ENCODE measurements at regions not wholly inside any gene's neighbourhood (a gene's known extent, or its start where the extent isn't known, plus 50 kb on each side); places are given as distances from the start of the nearest gene placed in this dataset.

DNA sequence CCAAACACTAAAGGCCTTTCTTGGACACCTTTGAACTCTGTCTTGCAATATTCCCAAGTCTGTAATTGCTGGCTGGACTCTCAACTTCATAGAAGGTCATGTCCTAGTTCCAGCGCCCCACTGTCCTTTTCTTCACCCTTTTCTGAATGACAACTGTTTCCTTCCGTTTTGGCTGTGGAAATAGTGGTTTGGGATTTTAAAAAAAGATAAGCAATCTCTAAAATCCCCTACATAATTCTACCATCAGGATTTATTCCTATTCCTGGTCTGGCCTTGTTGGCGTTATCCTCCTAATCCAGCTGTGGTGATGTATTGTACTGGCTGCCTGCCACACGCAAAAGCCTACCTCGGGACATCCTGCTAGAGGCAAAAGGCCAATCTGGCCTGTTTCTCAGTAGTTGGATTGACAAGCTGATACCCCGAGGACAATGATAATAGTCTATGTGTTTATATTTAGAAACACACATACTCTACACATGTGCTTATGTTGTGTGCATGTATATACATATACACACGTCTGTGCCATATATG lies 440.3 kb upstream of the DPH6 start:
- no peak overlapping the region for H3K56ac ChIP-seq (ENCODE audit: insufficient read length, low read depth, low read length)
- H2BK120ac ChIP-seq (ENCODE audit: low read depth, low read length, poor library complexity, severe bottlenecking), result no peak overlapping the region
- H3K79me1 ChIP-seq (ENCODE audit: insufficient read depth, low read depth, low read length, poor library complexity, severe bottlenecking), result no peaks in the 10 kb centered on the region
- H3K23me2 ChIP-seq (ENCODE audit: insufficient read length, low read depth, low read length, poor library complexity, severe bottlenecking), result no peaks in the 10 kb centered on the region
- no peaks in the 10 kb centered on the region for H3K27me3 Mint-ChIP-seq (ENCODE audit: low read depth)
- H3K4me1 ChIP-seq (ENCODE audit: insufficient read depth, low read length), result no peaks in the 10 kb centered on the region
- no peak overlapping the region for H3K27ac Mint-ChIP-seq
- H4K20me1 ChIP-seq (ENCODE audit: control insufficient read depth, insufficient read depth, insufficient read length), result no peaks in the 10 kb centered on the region
- H2BK20ac ChIP-seq (ENCODE audit: low read depth, low read length, poor library complexity, severe bottlenecking), result no peak overlapping the region
- H3K14ac ChIP-seq (ENCODE audit: insufficient read depth, low read length), result no peak overlapping the region
- no peak overlapping the region for H3K27ac ChIP-seq (ENCODE audit: insufficient read length, low read depth, low read length)
- no peaks in the 10 kb centered on the region; a peak in 1 of 4 replicates for H3K4me1 Mint-ChIP-seq
- H3K9me3 ChIP-seq (ENCODE audit: control insufficient read depth, low read depth, low read length), result no peaks in the 10 kb centered on the region
- no peak overlapping the region for H2AFZ ChIP-seq (ENCODE audit: low read length)
- no peak overlapping the region for H2BK12ac ChIP-seq (ENCODE audit: insufficient read length, low read depth, low read length)
- H3K23ac ChIP-seq (ENCODE audit: insufficient read length, low read depth, low read length), result no peak overlapping the region
- no peak overlapping the region for H3T11ph ChIP-seq (ENCODE audit: low read length)
- no peak overlapping the region for H4K5ac ChIP-seq (ENCODE audit: insufficient read length, low read depth, low read length)
- no peak overlapping the region for H2AK5ac ChIP-seq (ENCODE audit: insufficient read length, low read length)
- WGBS (ENCODE audit: extremely low coverage, insufficient read length, low lambda C conversion rate), result no CpG with 5 or more reads among the region's 7 CpGs
- no peak overlapping the region for H2BK15ac ChIP-seq (ENCODE audit: low read depth, low read length)
- no peak for DNase-seq
- H3K18ac ChIP-seq (ENCODE audit: insufficient read length, low read depth, low read length), result no peak overlapping the region
- H3K9me3 Mint-ChIP-seq, result no peaks in the 10 kb centered on the region
- H3K27me3 ChIP-seq (ENCODE audit: insufficient read depth, low read length), result no peaks in the 10 kb centered on the region
- no peak overlapping the region for H4K8ac ChIP-seq (replicated peaks; ENCODE audit: insufficient read length, low read depth, low read length)
- H3K79me2 ChIP-seq (ENCODE audit: insufficient read depth, low read length), result no peaks in the 10 kb centered on the region
- no peak overlapping the region for H3K4me2 ChIP-seq (ENCODE audit: insufficient read depth, insufficient read length, low read length)
- TF ChIP-seq, protein P1, sequence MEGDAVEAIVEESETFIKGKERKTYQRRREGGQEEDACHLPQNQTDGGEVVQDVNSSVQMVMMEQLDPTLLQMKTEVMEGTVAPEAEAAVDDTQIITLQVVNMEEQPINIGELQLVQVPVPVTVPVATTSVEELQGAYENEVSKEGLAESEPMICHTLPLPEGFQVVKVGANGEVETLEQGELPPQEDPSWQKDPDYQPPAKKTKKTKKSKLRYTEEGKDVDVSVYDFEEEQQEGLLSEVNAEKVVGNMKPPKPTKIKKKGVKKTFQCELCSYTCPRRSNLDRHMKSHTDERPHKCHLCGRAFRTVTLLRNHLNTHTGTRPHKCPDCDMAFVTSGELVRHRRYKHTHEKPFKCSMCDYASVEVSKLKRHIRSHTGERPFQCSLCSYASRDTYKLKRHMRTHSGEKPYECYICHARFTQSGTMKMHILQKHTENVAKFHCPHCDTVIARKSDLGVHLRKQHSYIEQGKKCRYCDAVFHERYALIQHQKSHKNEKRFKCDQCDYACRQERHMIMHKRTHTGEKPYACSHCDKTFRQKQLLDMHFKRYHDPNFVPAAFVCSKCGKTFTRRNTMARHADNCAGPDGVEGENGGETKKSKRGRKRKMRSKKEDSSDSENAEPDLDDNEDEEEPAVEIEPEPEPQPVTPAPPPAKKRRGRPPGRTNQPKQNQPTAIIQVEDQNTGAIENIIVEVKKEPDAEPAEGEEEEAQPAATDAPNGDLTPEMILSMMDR (conservative IDR thresholded peaks at IDR 0.05), result no peak
- H3K4ac ChIP-seq (ENCODE audit: low read depth, low read length), result no peak overlapping the region
- no peak overlapping the region for H2BK5ac ChIP-seq (ENCODE audit: insufficient read length, low read length)
- H4K91ac ChIP-seq (ENCODE audit: insufficient read length, low read depth, low read length), result no peak overlapping the region
- H3K36me3 Mint-ChIP-seq (ENCODE audit: insufficient read depth in 1 of 3, low read depth in 3 of 3), result no peaks in the 10 kb centered on the region
- no peak overlapping the region for H3K9ac ChIP-seq (ENCODE audit: extremely low read depth, insufficient read length, low read length)
- H3K4me3 Mint-ChIP-seq, result no peak overlapping the region

Data from H9 (cell line).